Ovary (tissue), 3 donors: ENCODE measurements at regions not wholly inside any gene's neighbourhood (a gene's known extent, or its start where the extent isn't known, plus 50 kb on each side); places are given as distances from the start of the nearest gene placed in this dataset.
"Not testable (repeated sequence)": the region's sequence is repeated elsewhere in the genome, so short reads cannot be mapped to it uniquely, and the experiment has no call there.

Experiments used
- POLR2A ChIP-seq: fragments of 450-650 bp; IDR thresholded peaks from one replicate; pipeline ENCODE4 v1.6.1; 2017; ENCODE audit warnings: antibody characterized with exemption, mild to moderate bottlenecking, moderate library complexity
- TF ChIP-seq, protein P1 (sequence below), 3 donors: fragments of 450-650 bp in 2 of 3; fragments of 200-600 bp in 1 of 3; IDR thresholded peaks; one replicate each; pipeline versions ENCODE4 v1.5.1 to v1.8.0; 2016 to 2022; ENCODE audit warnings: antibody characterized with exemption in 3 of 3, mild to moderate bottlenecking in 1 of 3
- donor health status: DM: no; HTN: no; CAD: no.

DNA sequence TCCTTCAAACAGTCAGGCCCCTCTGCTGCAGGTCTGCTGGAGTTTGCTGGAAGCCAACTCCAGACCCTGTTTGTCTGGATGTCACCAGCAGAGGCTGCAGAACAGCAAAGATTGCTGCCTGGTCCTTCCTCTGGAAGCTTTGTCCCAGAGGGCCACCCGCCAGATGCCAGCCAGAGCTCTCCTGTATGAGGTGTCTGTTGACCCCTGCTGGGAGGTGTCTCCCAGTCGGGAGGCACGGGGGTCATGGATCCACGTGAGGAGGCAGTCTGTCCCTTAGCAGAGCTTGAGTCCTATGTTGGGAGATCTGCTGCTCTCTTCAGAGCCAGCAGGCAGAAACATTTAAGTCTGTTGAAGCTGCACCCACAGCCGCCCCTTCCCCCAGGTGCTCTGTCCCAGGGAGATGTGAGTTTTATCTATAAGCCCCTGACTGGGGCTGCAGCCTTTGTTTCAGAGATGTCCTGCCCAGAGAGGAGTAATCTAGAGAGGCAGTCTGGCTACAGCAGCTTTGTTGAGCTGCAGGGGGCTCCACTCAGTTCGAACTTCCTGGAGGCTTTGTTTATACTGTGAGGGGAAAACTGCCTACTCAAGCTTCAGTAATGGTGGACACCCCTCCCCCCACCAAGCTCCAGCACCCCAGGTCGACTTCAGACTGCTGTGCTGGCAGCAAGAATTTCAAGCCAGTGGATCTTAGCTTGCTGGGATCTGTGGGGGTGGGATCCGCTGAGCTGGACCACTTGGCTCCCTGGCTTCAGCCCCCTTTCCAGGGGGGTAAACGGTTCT, 72.1 kb downstream of the OGFRL1 start:
- not testable (repeated sequence) for TF ChIP-seq POLR2A
- TF ChIP-seq, protein P1, sequence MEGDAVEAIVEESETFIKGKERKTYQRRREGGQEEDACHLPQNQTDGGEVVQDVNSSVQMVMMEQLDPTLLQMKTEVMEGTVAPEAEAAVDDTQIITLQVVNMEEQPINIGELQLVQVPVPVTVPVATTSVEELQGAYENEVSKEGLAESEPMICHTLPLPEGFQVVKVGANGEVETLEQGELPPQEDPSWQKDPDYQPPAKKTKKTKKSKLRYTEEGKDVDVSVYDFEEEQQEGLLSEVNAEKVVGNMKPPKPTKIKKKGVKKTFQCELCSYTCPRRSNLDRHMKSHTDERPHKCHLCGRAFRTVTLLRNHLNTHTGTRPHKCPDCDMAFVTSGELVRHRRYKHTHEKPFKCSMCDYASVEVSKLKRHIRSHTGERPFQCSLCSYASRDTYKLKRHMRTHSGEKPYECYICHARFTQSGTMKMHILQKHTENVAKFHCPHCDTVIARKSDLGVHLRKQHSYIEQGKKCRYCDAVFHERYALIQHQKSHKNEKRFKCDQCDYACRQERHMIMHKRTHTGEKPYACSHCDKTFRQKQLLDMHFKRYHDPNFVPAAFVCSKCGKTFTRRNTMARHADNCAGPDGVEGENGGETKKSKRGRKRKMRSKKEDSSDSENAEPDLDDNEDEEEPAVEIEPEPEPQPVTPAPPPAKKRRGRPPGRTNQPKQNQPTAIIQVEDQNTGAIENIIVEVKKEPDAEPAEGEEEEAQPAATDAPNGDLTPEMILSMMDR (IDR thresholded peaks at IDR 0.05) = not testable (repeated sequence)
